ENCODE measurements at regions not wholly inside any gene's neighbourhood (a gene's known extent, or its start where the extent isn't known, plus 50 kb on each side); places are given as distances from the start of the nearest gene placed in this dataset.

DNA sequence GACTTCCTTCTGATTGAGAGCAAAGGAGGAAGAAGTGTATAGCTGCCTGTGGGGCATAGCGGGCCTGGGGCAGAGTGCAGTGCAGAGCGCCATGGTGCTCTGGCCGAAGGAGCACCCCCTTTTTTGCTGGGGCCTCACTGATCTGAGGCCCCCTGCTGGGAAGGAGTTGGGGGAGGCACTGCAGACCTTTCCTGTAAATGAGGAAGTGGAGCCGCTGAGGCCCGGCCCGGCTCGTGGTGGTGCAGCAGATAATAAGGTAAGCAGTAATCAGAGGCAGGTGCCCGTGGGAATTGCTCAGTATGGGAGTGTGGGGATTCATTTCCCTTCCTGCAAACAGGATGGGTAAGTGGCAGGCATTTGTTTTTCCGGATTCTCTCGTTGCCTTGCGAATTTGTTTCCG lies 373.7 kb upstream of the MKI67 start:
- DNase-seq = no peak

DNA sequence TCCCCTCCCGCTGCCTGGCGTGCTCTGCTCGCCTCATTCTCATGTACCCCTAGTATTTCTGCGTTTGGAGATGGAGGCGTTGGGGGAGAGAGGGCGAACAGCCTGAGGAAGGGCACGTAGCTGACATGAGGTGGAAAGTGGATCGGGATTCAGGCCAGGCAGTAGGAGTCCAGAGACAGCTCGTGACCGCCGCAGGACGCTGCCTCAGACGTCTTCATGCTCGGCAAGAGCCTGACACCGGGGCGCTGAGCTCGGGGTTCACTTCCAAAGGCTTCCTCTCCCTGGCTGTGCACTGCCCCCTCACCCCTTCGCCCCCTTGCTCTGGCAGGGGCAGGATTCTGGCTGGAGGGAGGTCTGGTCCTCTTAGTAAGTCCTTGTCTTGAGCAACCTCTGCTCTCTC lies 374.4 kb upstream of the MKI67 start:
- no peak for DNase-seq

DNA sequence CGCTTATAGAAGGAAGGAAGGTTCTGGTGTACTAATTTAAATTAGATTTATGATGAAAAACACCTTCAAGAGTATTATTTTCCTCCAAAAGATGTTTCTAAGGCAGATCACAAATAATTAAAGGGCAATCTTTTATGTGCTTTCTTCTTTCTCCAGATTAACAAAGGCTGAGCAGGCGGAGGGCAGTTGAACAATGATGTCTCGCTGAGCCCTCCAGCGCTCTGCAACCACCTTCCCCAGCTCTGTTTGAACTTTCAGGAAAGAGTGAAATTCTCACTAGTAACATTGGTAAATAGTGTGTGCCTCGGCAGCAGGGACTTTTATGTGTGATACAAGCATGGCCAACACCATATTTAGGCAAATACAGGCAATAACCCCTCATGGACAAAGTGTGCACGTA lies 379.1 kb upstream of the MKI67 start:
- no peak for DNase-seq

DNA sequence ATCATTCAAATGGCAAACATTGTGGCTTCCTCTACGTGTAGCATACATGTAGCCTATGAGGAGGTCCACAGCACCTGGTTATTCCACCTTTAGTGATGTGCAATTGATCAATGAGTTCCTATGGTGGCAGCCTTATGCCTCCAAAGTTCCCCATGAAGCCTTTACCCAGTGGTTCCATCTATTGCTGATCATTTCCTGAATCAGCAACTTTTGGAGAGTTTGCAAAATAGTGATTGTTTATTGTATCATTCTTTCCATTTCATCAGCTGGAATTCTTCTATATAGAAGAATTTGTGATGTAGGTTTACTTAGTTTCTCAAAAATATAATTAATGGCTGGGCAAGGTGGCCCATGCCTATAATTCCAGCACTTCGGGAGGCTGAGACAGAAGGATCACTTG lies 380.2 kb upstream of the MKI67 start:
- DNase-seq = no peak

DNA sequence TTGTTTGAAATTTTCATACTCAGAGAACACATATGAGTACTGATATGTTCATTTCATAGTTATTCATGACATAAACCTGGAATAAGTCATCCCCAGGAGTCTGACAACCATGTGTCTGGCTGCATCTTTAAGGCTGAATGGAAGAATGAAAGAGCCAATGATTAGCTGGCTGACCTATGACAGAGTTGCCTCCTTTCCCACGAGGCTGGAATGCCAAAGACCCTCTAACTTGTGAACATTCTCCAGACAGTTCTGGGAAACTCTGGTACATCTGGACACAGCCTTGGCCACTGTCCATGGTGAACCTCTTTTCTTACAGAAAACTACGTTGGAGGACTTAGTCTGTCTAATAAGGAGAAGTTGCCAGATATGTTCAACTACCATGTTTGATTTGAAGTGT lies 380.8 kb upstream of the MKI67 start:
- DNase-seq = no peak

DNA sequence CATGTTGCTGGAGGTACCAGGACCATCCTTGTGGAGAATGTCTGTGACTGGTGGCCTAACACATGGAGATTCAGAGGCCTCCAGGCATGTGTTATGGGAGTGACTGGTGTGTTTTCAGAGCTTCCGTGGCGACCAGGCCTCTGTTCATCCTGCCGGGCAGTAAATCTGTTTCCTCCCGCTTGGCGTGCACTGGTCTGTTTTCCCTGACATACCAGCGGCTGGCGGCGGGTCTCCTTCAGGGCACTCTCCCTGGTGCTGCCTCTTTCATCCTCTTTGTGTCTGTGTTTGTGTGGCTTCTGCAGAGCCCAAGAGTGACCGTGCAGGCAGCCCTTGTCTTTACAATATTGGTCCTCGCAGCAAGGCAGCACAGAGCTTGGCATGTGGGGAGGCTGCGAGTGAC lies 385.1 kb upstream of the MKI67 start:
- DNase-seq = no peak

DNA sequence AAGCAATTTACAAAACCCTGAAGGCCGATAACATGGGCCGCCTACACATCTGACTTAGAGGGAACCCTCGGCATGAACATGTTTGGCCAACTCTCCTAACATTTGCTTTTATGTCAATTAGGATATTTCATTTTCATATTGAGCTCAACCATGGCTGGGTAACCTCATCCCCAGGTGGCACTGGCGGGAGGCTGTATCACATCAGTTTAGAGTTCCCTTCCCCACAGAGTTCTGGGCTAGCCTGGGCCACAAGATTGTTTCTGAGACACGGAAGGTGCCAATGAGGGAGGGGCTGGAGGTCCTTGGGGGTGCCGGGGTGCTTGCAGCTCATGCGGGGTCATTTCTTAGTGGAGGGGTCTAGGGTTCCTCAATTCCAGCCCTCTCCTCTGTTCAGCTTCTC lies 386.5 kb upstream of the MKI67 start:
- DNase-seq = no peak

DNA sequence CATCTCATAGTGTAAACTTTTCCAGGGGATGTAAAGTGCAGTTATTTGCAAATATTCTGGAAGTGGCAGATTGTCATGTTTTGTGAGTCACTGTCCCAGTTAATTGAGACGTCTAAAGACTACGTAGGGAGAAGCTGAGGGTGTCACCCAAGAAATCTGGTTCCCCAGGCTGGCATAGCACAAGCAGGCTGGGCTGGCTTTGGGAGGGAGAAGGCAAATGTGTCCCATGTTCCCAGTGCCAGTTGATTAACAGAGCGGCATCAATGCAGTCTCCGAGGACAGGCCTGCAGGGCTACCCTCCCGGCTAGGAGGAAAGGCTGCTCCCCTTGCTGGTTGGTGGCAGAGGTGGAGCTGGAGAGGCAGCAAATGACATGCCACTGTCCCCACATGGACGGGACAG lies 388.3 kb upstream of the MKI67 start:
- DNase-seq = no peak

DNA sequence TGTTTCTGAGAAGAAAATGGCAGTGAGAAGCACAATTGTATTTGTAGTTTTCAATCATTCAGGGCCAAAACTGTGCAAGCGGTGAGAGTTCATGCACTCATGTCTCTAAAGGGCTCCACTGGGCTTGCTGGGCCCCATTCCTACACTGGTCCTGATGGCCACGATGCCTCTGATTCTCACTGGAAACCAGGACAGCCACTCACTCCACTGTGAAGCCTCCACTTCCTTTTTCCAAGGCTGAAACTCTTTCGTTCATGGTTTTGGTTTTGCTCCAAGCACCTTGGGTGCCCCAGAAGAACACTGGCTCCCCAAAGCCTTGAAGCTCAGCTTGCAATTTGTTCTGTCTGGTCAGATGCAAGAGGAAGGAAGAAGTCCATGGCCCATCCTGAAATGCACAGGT lies 390.0 kb upstream of the MKI67 start:
- DNase-seq = no peak

DNA sequence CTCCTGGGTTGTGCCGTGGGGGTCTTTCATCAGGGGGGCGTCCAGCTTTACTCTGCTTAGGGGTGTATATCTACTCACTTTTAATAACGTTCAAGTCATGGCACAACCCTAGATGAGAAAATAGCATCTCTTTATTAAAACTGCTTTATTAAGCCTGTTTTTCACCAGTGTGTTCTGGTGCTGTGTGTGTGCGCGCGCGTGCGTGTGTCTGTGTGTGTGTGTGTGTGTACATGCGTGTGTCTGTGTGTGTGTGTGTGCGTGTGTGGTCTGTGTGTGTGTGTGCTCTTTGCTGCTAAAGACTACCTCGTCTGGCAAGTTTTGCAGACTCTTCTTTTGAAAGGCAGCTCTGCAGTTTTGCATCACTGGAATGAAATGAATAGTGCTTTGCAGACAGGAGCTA lies 390.9 kb upstream of the MKI67 start:
- no peak for DNase-seq

DNA sequence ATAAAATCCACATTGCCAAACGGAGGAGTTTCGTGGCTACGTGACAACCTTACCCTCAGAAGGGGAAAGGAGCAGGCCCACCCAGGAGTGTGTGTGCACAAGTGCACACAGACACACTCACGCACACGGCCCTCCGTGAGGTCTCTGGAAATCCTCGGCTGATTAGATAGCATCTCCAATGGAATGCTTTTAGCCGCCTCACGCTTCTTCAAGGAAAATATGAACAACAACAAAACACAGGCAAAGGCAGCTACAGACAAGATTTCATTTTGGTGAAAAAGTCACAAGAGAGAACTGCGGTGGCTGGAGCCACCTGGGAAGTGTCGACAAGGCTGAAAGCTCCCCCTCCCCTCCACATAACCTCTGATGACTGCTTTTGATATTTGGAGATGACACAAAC lies 391.8 kb upstream of the MKI67 start:
- no peak for DNase-seq

DNA sequence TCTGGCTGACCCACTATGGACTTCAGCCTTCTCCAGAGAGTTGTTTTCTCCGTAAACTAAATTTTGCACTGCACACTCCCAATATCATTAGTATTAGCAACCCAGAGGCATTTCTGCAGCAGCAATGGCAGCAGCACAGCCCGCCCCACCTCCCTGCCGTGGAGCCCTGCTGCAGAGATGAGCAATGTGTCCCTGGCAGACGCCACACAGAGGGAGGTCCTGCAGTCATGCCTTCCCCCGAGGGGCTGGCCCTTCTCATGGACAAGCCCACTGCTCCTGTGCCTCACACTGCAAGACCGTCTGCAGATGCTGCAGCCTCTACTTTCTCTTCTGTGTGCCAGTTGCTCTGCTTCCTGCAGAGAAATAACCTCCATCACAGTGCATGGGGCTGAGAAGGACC lies 393.4 kb upstream of the MKI67 start:
- no peak for DNase-seq

DNA sequence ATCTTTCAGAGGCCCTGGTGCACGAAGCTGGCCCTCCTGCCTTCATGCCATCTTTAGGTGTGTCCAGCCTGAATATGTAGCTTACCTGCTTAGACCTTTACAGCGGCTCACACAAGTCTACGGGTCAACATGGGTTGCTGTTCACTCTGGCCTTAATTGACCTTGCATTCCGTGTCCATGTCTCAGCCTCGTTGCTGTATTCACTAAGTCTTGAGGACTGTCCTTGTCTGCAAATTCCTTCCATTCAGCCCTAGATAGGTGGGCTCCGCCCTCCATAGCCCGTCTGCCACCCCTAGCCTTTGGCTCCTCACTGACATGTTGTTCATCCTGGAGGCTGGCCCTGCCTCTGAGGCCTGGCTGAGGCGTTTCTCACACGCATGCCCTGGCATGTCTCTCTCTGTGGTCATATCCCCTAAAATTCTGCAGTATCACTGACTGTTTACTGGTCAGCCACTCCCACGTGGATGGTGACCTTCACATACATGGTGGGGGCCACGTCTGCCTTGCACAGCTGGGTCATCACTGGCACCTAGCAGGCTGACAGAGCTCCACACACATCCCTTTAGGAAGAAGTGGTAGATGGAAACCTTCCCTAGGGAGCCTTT lies 394.1 kb upstream of the MKI67 start:
- no peak for DNase-seq

DNA sequence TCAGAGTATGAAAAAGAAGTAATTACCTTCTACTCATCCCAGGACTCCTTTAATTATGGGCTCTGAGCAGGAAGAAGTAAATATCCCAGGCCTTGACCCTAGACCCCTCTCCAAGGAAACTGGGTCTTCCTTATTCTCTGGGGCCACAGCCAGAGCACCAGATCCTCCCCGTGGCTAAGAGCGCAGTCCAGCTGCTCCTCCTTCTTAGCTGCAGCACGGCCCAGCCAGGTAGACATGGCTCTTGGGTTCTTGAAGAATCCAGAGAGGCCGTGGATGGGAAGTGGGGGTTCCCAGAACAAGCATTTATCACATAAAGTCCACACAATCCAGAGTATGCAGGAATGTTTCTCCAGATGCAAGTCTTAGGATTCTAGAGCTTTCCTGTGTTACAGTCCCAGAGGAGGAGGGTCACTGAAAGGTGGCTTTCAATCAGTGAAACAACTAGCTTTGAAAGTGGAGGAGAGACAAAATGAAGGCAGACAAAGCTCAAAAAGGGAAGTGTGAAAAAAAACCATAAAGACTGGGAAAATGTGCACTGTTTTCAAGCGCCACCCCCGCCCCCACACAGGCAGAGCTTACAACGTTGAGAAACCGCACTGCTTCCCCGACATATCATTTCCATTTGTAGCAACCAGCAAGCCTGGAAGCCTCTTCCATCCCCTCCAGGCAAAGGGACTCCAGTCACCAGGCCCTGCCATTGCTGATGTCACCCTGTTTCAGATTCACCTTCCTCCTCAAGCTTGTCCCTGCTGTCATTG lies 396.5 kb upstream of the MKI67 start:
- DNase-seq = no peak

DNA sequence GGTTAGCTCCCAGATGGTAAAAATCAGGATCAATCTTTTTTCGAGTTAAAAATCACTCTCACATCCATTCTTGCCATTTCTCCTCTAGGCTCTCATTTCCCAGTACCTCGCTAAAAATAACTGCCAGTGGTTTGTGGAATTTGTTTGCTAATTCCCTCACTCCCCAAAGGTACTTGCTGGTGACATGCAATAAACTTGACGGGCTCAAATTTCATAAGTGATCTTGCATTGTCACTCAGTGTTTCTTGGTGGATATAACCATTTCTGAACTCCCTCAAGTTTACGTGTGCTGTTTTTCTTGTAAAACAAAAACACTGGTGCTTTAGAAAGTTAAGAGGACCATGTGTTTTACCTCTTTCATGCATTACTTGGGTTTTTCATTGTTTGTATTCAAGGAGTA lies 399.2 kb upstream of the MKI67 start:
- DNase-seq = no peak

DNA sequence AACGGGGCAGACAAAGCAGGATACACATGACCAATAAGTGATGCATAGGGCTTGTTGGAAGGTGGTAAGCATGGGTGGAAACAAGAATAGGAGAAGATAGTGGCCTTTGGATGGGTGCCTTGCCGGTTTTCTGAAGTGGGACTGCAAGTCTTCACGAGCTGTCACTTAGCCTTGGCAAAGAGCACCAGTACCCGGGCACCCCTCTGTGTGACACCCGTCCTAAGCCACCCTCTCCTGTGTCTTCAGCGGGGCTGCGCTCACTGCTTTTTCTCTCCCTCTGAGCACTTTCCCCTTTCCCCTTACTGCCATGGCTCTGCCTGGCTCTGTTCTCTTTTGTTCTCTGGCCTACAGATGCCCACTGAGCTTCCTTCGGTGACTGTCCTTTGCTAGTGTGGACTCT lies 399.7 kb upstream of the MKI67 start:
- no peak for DNase-seq

DNA sequence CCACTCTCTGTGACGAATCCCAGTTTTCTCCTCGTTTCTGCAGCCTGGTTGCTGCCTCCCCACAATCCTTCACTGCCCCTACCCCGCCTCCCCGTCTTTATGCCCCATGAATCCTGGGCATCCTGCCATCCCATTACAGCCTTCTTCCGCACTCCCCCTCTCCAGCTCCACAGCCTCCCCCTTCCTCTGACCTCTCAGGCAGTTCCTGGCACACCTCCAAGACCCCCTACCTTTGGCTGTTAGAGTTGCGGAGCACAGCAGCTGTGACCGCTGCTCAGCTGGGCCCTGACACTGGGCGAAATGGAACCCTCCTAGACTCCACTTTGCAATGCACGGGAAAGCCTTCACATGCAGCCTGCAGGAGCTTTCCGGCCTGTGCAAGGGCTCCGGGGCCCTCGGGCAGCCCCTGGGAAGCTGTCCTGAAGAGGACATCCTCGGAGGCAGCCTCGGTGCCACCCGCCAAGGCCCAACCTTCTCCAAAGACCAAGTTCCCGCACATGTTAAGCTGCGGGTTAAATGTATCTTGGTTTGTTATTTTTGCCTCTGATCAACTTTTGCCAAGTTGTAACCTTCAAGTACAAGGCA lies 400.7 kb upstream of the MKI67 start:
- DNase-seq = no peak

DNA sequence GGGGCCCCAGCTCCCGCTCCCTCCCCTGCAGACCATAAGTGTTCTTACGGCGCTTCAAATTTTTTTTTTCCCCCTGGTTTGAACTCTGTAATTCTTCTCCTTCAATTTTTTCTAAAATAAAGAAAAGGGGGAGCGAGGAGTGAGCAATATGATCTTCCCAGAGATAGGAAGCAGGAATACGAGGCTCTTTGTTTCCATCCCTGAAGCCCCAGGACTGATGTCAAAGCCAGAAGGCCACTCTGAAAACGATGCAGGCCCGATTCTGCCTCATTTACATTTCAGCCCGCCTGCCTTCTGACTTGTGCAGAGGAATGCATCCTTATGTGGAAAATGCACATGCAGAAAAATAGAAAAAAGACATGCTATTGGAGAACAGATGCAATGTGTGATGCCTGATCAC lies 401.5 kb upstream of the MKI67 start:
- DNase-seq = no peak

DNA sequence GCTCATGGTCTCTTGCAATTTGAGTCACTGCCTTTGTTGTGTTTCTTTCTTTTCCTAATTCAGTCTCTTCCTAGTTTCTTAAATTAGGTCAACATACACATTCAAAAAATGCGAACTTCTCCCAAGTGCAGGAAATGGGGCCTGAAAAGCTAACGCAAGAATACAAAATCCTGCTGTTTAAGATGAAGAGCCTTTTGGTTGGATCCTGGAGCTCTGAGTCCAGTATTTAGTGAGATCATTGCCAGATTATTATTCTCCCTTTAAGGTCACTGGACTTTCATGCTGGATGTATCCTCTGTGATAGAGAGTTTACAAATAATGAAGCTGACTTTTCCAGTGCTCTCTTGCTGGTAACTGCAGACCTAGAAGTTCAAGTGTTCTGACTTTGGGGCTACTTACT lies 401.9 kb upstream of the MKI67 start:
- DNase-seq = no peak

DNA sequence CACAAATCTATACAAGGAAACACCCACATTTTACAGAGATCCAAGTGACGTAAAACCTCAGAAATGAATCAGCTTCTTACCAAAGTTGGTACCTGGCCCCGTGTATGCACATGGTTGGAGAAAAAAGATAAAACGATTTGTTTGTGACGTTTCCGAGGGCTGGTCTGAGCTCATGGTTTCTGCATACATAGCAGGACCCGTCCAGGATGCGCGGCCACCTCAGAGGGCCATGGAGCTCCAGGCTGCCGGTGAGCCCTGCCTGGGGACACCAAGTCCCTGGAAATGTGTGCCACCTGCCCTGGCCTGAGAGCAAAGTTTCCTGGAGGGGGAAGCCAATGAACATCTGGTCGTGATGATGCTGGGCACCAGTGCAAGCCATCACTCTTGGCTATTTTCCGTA lies 402.6 kb upstream of the MKI67 start:
- no peak for DNase-seq

DNA sequence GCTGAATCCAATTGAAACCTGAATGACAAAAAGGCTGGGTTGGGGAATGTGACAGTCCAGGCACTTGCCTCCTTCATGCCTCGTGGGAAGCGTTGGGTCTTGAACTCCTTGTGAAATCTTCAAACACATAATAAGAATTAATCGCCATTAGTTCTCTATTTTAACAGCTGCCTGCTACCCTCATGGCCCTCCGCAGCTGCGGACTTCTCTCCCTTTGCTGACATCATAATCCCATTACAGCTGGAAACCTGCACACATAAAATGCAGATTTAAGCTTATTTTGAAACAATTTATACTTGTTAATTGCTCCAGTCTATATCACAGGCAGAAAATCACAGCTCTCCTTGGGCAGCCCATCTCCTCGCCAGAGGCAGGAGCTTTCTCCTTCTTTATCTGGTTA lies 403.0 kb upstream of the MKI67 start:
- no peak for DNase-seq

DNA sequence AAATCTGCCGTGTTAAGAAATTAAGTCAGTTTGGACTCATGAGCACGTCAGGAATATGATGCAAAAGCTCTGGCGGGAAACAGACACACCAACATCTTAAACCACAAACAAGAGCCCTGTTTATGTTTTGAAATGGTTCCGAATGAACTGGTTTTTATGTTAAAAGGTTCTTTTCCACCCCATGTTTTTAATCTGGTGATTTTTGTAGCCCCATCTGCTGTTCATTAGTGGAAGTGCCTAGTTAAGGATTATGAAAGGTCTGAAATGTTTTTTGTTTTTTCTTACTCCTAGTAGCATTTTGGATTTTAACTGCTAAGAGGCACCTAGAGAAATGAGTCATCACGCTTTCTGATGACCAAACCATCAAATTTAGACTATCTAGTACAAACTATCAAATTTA lies 404.1 kb upstream of the MKI67 start:
- no peak for DNase-seq

DNA sequence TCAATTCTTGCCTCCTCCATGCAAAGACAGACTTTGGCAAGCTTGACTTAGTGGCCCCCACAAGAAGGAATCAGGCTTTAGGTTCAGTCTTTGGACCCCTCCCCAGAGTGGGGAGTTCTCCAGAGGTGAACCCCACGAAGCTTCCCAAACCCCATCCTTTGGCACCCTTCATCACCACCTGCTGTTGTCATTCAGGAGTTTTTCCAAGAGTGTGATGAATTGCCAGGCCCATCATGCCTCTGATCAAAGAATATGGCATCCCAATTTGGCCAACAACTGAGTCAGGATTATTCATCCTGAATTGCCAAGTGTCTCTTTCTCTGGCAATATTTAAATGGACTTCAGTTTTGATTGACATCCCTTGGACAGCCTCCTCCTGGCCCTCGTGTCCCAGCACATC lies 404.7 kb upstream of the MKI67 start:
- DNase-seq = no peak

DNA sequence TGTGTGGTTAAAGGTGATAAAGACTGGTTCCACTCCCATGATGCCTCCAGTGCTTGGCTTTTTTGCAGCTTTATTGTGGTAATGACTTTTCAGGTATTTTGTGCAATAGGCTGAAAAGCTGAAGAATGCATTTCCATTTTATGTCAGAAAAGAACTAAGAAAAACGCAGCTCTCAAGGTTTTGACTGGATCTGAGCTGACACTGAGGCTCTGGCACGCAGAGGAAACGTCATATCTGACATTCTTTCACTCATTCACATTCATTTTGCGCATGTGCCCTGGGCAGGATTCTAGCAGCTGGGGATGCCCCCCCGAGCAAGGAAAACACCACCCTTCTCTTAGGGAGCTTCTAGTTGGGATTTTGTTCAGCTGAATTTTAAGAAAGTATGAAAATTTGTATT lies 408.5 kb upstream of the MKI67 start:
- DNase-seq = no peak

DNA sequence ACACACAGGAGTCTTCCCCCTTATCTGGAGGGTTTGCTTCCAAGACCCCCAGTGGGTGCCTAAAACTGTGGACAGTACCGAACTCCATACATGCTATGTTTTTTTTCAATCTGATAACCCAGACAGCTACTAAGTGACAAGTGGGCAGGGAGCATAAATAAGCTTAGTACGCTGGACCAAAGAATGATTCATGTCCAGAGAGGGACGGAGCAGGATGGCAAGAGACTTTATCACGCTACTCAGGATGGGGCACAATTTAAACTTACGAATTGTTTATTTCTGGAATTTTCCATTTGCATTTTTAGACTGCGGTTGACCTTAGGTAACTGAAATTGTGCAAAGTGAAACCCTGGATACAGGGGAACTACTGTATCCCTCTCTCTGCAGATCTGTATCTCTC lies 410.0 kb upstream of the MKI67 start:
- DNase-seq = no peak

All from activated CD8-positive, alpha-beta memory T cell treated with anti-CD3 and anti-CD28 coated beads, Interleukin-2, amount 50 U/mL, for 48 hours (primary cell).